PFSK-1 (cell line): ENCODE measurements at regions not wholly inside any gene's neighbourhood (a gene's known extent, or its start where the extent isn't known, plus 50 kb on each side); places are given as distances from the start of the nearest gene placed in this dataset.
A peak's percentile ranks its signal among the peaks of the same experiment; 100 is the strongest.

Experiments
- FOXP2 ChIP-seq: optimal IDR thresholded peaks from 2 replicates; pipeline ENCODE3; 2011; ENCODE audit warnings: borderline replicate concordance, control low read depth, inconsistent platforms; ENCODE audit not compliant: insufficient read depth; ENCODE audit errors: extremely low read length, extremely low read depth
- POLR2AphosphoS5 ChIP-seq: IDR thresholded peaks from 2 replicates; pipeline ENCODE4 v1.6.1; 2012; ENCODE audit warnings: low read depth, mild to moderate bottlenecking, control low read depth, low read length, moderate library complexity
- REST ChIP-seq, 2 experiments: IDR thresholded peaks; 2 replicates each; pipeline versions ENCODE4 v1.6.1 to v1.8.0; 2011 to 2012; ENCODE audit warnings: low read depth in 2 of 2, low read length in 2 of 2, control low read depth in 1 of 2, inconsistent platforms in 1 of 2, mild to moderate bottlenecking in 1 of 2, moderate library complexity in 1 of 2; ENCODE audit not compliant: insufficient read depth in 1 of 2
- SIN3A ChIP-seq: IDR thresholded peaks from 2 replicates; pipeline ENCODE4 v1.6.1; 2012; ENCODE audit warnings: mild to moderate bottlenecking, low read length, moderate library complexity, borderline replicate concordance; ENCODE audit not compliant: insufficient read depth
- TAF1 ChIP-seq: IDR thresholded peaks from 2 replicates; pipeline ENCODE4 v1.6.1; 2012; ENCODE audit warnings: low read length, control low read depth, borderline replicate concordance; ENCODE audit not compliant: insufficient read depth

- TF ChIP-seq POLR2AphosphoS5 = no peak
- TF ChIP-seq TAF1 = no peak
- no peak for TF ChIP-seq REST (IDR thresholded peaks at IDR 0.05; ENCODE audit: insufficient read depth in 1 of 2, low read depth in 2 of 2, low read length in 2 of 2)
- TF ChIP-seq FOXP2 = no peak
- TF ChIP-seq SIN3A = no peak
Measured at GRCh38 chr1:234745276-234745675, 135.3 kb upstream of the IRF2BP2 start.

GRCh38 chr1:234743791-234744611, 134.0 kb upstream of the IRF2BP2 start:
- TF ChIP-seq FOXP2 = peak; percentile 47
- peak; percentile 79 for TF ChIP-seq POLR2AphosphoS5
- peak; percentile 93; the same call in 1 of the 2 replicates for TF ChIP-seq SIN3A
- TF ChIP-seq REST (IDR thresholded peaks at IDR 0.05; ENCODE audit: insufficient read depth in 1 of 2, low read depth in 2 of 2, low read length in 2 of 2) = peak in 1 of 2 experiments; percentile 86; a peak in 2 of 4 replicates
- 0 out of 2 replicates have a peak, but pooled peaks have one; percentile 56 for TF ChIP-seq TAF1

GRCh38 chr1:234742622-234743021, 132.6 kb upstream of the IRF2BP2 start:
- no peak for TF ChIP-seq POLR2AphosphoS5
- TF ChIP-seq FOXP2 = no peak
- TF ChIP-seq REST (IDR thresholded peaks at IDR 0.05; ENCODE audit: insufficient read depth in 1 of 2, low read depth in 2 of 2, low read length in 2 of 2) = no peak
- no peak for TF ChIP-seq SIN3A
- TF ChIP-seq TAF1 = no peak

GRCh38 chr1:234737967-234738314, 128.0 kb upstream of the IRF2BP2 start:
- TF ChIP-seq POLR2AphosphoS5 (no peak), SIN3A (no peak), REST (IDR thresholded peaks at IDR 0.05; ENCODE audit: insufficient read depth in 1 of 2, low read depth in 2 of 2, low read length in 2 of 2) (no peak), TAF1 (no peak), FOXP2 (no peak)

GRCh38 chr1:234735916-234736315, 125.9 kb upstream of the IRF2BP2 start:
- TF ChIP-seq POLR2AphosphoS5 (no peak), TAF1 (no peak), REST (IDR thresholded peaks at IDR 0.05; ENCODE audit: insufficient read depth in 1 of 2, low read depth in 2 of 2, low read length in 2 of 2) (no peak), FOXP2 (no peak), SIN3A (no peak)
